ENCODE measurements at regions not wholly inside any gene's neighbourhood (a gene's known extent, or its start where the extent isn't known, plus 50 kb on each side); places are given as distances from the start of the nearest gene placed in this dataset.
"Not testable (repeated sequence)": the region's sequence is repeated elsewhere in the genome, so short reads cannot be mapped to it uniquely, and the experiment has no call there.

DNA sequence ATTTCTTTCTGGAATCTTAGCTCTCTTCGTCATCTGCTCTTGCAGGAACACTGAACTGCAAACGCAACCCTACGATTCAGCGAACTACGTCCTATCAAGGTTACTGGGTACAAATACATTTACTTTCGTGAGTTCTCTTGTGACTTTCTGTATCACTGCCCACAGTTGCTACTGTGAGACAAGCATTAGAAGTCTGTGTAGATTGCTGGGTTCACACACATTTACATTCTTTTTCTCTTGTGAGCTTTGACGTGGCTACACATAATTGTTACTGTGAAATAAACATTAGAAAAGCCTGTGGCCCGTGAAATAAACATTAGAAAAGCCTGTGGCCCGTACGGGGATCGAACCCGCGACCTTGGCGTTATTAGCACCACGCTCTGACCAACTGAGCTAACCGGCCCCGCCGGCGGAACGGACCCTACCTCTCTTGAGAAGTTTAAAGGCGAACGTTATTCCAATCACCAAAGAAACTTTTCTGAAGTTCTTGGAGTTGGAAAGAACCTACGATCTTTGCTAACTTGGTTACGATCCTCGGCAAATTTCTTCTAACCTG, 61.2 kb upstream of the ZNF322 start:
- not testable (repeated sequence) for DNase-seq; ATAC-seq (ENCODE audit: insufficient read depth, low FRiP score)
- WGBS, 2 donors: no CpG with 5 or more reads among the region's 25 CpGs

DNA sequence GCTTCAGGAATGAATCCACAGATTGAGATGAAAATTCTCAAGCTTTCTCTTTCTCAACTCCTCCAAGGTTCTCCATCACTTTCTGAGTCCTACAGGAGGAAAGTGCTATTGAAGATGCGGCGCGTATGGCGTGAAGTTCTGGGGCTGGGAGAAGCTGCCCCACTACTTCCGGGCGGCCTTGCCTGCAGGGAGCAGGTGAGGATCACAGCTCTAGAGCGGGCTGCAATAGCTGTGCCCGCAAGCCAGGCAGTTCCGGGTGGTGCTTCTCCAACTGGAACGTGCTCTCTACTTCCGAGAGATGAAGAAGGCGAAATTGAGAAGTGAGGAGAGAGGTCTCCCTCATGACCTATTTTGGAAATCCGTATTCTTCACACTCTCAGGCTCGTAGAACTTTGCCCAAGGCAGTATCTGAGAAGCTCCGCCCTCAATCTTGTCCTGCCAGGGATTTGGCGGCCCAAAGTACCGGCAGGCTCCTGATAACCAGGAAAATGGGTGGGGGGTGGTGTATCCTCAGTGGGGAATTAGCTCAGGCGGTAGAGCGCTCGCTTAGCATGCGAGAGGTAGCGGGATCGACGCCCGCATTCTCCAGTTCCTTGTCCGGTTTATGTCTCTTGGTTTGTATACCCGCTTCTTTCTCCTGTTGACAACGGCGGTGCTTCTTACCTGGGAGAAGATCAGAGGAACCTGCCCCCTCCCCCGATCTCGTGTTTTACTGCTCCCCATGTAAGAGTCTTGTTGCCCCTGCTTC, 70.6 kb upstream of the ZNF322 start:
- H3K9me3 ChIP-seq (ENCODE audit: control insufficient read depth in 4 of 4, insufficient read depth in 3 of 4, low read length in 3 of 4); ATAC-seq (ENCODE audit: insufficient read depth, low FRiP score); H3K4me3 ChIP-seq; H3K9ac ChIP-seq (ENCODE audit: insufficient read depth in 1 of 2, low read length in 2 of 2); H3K27me3 ChIP-seq (ENCODE audit: control insufficient read depth in 3 of 3, insufficient read depth in 3 of 3, low read length in 2 of 3); DNase-seq; H3K27ac ChIP-seq (ENCODE audit: low read depth in 1 of 2, low read length in 1 of 2); H3K4me1 ChIP-seq (ENCODE audit: control insufficient read depth in 5 of 5, insufficient read depth in 5 of 5, low read length in 5 of 5); H3K36me3 ChIP-seq (ENCODE audit: control insufficient read depth in 4 of 4, insufficient read depth in 4 of 4, low read length in 4 of 4): not testable (repeated sequence)
- WGBS, 2 donors: no CpG with 5 or more reads among the region's 31 CpGs

More for the DNA sequence above, 61.2 kb upstream of the ZNF322 start:
- not testable (repeated sequence) for H3K9me3 ChIP-seq (ENCODE audit: control insufficient read depth in 4 of 4, insufficient read depth in 3 of 4, low read length in 3 of 4); H3K27ac ChIP-seq (ENCODE audit: low read depth in 1 of 2, low read length in 1 of 2); H3K4me1 ChIP-seq (ENCODE audit: control insufficient read depth in 5 of 5, insufficient read depth in 5 of 5, low read length in 5 of 5); H3K36me3 ChIP-seq (ENCODE audit: control insufficient read depth in 4 of 4, insufficient read depth in 4 of 4, low read length in 4 of 4); H3K4me3 ChIP-seq; H3K27me3 ChIP-seq (ENCODE audit: control insufficient read depth in 3 of 3, insufficient read depth in 3 of 3, low read length in 2 of 3); H3K9ac ChIP-seq (ENCODE audit: insufficient read depth in 1 of 2, low read length in 2 of 2)

GRCh38 chr6:26734776-26735472, 75.4 kb upstream of the ZNF322 start:
- not testable (repeated sequence) for DNase-seq; H3K9ac ChIP-seq (ENCODE audit: insufficient read depth in 1 of 2, low read length in 2 of 2); H3K27ac ChIP-seq (ENCODE audit: low read depth in 1 of 2, low read length in 1 of 2); H3K4me1 ChIP-seq (ENCODE audit: control insufficient read depth in 5 of 5, insufficient read depth in 5 of 5, low read length in 5 of 5); H3K9me3 ChIP-seq (ENCODE audit: control insufficient read depth in 4 of 4, insufficient read depth in 3 of 4, low read length in 3 of 4); H3K4me3 ChIP-seq; H3K27me3 ChIP-seq (ENCODE audit: control insufficient read depth in 3 of 3, insufficient read depth in 3 of 3, low read length in 2 of 3); ATAC-seq (ENCODE audit: insufficient read depth, low FRiP score); H3K36me3 ChIP-seq (ENCODE audit: control insufficient read depth in 4 of 4, insufficient read depth in 4 of 4, low read length in 4 of 4)
- no CpG with 5 or more reads among the region's 36 CpGs for WGBS, 2 donors

- no peak for DNase-seq
- H3K36me3 ChIP-seq (ENCODE audit: control insufficient read depth in 4 of 4, insufficient read depth in 4 of 4, low read length in 4 of 4): no peaks in the 10 kb centered on the region
- no peak overlapping the region for H3K4me3 ChIP-seq
- H3K9me3 ChIP-seq (ENCODE audit: control insufficient read depth in 4 of 4, insufficient read depth in 3 of 4, low read length in 3 of 4): peaks cover 0 to 10% (median 1%) of the 10 kb centered on the region in 4 donors
- no peak overlapping the region for H3K9ac ChIP-seq (ENCODE audit: insufficient read depth in 1 of 2, low read length in 2 of 2)
- no peak overlapping the region for H3K27ac ChIP-seq (ENCODE audit: low read depth in 1 of 2, low read length in 1 of 2)
- 85 to 86% methylated on average over 7 of the region's 7 CpGs for WGBS, 2 donors
- no peaks in the 10 kb centered on the region for H3K4me1 ChIP-seq (ENCODE audit: control insufficient read depth in 5 of 5, insufficient read depth in 5 of 5, low read length in 5 of 5)
- TF ChIP-seq, protein P1, sequence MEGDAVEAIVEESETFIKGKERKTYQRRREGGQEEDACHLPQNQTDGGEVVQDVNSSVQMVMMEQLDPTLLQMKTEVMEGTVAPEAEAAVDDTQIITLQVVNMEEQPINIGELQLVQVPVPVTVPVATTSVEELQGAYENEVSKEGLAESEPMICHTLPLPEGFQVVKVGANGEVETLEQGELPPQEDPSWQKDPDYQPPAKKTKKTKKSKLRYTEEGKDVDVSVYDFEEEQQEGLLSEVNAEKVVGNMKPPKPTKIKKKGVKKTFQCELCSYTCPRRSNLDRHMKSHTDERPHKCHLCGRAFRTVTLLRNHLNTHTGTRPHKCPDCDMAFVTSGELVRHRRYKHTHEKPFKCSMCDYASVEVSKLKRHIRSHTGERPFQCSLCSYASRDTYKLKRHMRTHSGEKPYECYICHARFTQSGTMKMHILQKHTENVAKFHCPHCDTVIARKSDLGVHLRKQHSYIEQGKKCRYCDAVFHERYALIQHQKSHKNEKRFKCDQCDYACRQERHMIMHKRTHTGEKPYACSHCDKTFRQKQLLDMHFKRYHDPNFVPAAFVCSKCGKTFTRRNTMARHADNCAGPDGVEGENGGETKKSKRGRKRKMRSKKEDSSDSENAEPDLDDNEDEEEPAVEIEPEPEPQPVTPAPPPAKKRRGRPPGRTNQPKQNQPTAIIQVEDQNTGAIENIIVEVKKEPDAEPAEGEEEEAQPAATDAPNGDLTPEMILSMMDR (IDR thresholded peaks at IDR 0.05; ENCODE audit: control extremely low read depth, extremely low read depth): no peak
- H3K27me3 ChIP-seq (ENCODE audit: control insufficient read depth in 3 of 3, insufficient read depth in 3 of 3, low read length in 2 of 3): peaks cover 0 to 44% (median 23%) of the 10 kb centered on the region in 3 donors
- no peak for ATAC-seq (ENCODE audit: insufficient read depth, low FRiP score)
Observed at GRCh38 chr6:26739811-26740210, 80.3 kb upstream of the ZNF322 start.

Data from lung (tissue), 11 donors.